DND-41 (cell line): ENCODE measurements at regions not wholly inside any gene's neighbourhood (a gene's known extent, or its start where the extent isn't known, plus 50 kb on each side); places are given as distances from the start of the nearest gene placed in this dataset.

Experiments
- EZH2 ChIP-seq: IDR thresholded peaks from 3 replicates; pipeline ENCODE4 v1.6.1; 2012; ENCODE audit warnings: borderline replicate concordance, low read depth, mild to moderate bottlenecking, moderate library complexity, low read length, inconsistent platforms; ENCODE audit not compliant: severe bottlenecking
- TF ChIP-seq, protein P1 (sequence below): IDR thresholded peaks from 2 replicates; pipeline ENCODE4 v1.5.1; 2012; ENCODE audit warnings: borderline replicate concordance, low read length, moderate library complexity, mild to moderate bottlenecking; ENCODE audit not compliant: poor library complexity, severe bottlenecking; ENCODE audit errors: extremely low read depth

DNA sequence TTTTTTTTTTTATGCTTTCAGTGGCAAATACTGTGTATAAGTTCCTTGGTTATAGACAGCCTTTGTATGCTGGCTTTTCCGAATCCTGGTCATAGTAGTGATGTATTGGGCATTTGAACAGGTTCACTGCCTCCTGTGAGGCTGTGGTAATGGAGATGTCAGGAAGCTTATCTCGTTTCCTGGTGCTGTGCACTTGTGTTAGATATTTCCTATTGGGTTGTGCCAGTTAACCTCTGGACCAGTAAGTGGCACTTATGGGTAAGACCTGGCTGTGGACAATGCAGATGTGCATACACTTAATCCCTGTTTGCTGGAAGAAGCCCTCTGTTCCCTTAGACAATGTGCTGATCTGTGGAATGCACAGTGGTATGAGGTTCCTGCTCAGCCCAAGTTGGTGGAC, 135.4 kb upstream of the KITLG start:
- TF ChIP-seq, protein P1, sequence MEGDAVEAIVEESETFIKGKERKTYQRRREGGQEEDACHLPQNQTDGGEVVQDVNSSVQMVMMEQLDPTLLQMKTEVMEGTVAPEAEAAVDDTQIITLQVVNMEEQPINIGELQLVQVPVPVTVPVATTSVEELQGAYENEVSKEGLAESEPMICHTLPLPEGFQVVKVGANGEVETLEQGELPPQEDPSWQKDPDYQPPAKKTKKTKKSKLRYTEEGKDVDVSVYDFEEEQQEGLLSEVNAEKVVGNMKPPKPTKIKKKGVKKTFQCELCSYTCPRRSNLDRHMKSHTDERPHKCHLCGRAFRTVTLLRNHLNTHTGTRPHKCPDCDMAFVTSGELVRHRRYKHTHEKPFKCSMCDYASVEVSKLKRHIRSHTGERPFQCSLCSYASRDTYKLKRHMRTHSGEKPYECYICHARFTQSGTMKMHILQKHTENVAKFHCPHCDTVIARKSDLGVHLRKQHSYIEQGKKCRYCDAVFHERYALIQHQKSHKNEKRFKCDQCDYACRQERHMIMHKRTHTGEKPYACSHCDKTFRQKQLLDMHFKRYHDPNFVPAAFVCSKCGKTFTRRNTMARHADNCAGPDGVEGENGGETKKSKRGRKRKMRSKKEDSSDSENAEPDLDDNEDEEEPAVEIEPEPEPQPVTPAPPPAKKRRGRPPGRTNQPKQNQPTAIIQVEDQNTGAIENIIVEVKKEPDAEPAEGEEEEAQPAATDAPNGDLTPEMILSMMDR, result no peak
- TF ChIP-seq EZH2, result no peak
